Bronchial epithelial cell (primary cell): ENCODE measurements at regions not wholly inside any gene's neighbourhood (a gene's known extent, or its start where the extent isn't known, plus 50 kb on each side); places are given as distances from the start of the nearest gene placed in this dataset.

Experiments used
- DNase-seq: peaks from one replicate; pipeline ENCODE4 v3.0.0-alpha.2; 2010; ENCODE audit warnings: low read depth
- FAIRE-seq: peaks from 2 replicates; lab custom pipeline; 2011; peaks lifted over from hg19 to GRCh38; lab: Jason Lieb, UNC
- H3K27me3 ChIP-seq: 2 replicates; pipeline ENCODE4 v1.5.1; 2011; ENCODE audit warnings: low read length; ENCODE audit not compliant: control insufficient read depth, insufficient read depth
- H3K36me3 ChIP-seq: 2 replicates; pipeline ENCODE4 v1.5.1; 2011; ENCODE audit warnings: low read length; ENCODE audit not compliant: control insufficient read depth, insufficient read depth
- H3K4me3 ChIP-seq: 2 replicates; pipeline ENCODE4 v1.5.1; 2011; ENCODE audit warnings: mild to moderate bottlenecking, low read depth, low read length, control low read depth
- TF ChIP-seq, protein P1 (sequence below): IDR thresholded peaks from 2 replicates; pipeline ENCODE4 v1.5.1; 2011; ENCODE audit warnings: mild to moderate bottlenecking, moderate library complexity, low read length, control low read depth, inconsistent platforms; ENCODE audit not compliant: insufficient read depth, severe bottlenecking

DNA sequence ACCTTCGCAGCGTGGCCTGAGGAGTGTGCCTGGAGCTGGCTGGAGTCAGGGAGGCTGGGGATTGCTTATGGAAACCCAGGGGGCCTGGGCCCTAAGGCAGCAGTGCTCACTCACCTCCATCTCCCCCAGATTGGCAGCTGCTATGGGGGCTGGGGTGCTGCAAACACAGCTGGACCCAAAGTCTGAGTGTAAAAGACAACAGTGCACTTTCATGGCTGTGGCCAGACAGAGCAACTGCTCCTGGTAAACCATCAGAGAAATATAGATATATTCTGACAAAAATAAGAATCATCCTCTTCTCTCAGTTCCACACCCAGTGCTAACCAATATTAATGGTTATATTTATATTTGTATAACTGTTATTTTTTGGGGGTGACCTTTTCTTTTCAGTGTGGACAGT, 123.9 kb downstream of the TENT4A start:
- DNase-seq (no peak), FAIRE-seq (no peak)
- Histone ChIP-seq H3K27me3 (no peaks in the 10 kb centered on the region), H3K36me3 (no peaks in the 10 kb centered on the region), H3K4me3 (no peak overlapping the region)
- TF ChIP-seq, protein P1, sequence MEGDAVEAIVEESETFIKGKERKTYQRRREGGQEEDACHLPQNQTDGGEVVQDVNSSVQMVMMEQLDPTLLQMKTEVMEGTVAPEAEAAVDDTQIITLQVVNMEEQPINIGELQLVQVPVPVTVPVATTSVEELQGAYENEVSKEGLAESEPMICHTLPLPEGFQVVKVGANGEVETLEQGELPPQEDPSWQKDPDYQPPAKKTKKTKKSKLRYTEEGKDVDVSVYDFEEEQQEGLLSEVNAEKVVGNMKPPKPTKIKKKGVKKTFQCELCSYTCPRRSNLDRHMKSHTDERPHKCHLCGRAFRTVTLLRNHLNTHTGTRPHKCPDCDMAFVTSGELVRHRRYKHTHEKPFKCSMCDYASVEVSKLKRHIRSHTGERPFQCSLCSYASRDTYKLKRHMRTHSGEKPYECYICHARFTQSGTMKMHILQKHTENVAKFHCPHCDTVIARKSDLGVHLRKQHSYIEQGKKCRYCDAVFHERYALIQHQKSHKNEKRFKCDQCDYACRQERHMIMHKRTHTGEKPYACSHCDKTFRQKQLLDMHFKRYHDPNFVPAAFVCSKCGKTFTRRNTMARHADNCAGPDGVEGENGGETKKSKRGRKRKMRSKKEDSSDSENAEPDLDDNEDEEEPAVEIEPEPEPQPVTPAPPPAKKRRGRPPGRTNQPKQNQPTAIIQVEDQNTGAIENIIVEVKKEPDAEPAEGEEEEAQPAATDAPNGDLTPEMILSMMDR, result no peak

DNA sequence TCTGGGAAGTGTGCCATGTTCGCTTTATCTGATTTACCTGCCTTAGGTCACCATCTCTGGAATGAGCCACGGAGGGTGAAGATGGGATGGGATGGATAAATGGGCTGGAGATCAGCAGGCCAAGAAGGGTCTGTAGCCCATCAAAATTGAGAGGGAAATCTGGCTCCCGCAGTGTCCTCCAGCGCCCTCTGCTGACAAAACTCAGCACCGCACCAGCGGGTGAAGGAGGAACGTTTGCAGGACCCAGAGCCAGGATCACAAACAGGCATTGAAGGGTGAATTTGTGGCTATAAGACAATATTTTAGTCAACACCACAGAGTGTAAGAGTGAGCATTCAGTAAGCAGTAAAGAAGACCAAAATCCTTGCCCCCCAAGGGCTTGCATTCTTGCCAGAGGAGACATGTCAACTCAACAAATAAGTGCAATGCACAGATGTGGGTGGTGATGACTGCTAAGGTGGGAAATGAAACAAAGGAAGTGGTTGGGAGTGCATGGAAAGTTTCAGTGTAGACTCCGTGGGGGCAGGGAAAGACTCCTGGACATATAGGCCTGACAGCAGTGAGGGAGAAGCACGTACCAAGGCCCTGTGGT, 124.4 kb downstream of the TENT4A start:
- no peaks in the 10 kb centered on the region for H3K36me3 ChIP-seq
- TF ChIP-seq, protein P1, result peak; percentile 27
- FAIRE-seq (no peak), DNase-seq (no peak)
- H3K4me3 ChIP-seq, result no peak overlapping the region
- H3K27me3 ChIP-seq, result no peaks in the 10 kb centered on the region

DNA sequence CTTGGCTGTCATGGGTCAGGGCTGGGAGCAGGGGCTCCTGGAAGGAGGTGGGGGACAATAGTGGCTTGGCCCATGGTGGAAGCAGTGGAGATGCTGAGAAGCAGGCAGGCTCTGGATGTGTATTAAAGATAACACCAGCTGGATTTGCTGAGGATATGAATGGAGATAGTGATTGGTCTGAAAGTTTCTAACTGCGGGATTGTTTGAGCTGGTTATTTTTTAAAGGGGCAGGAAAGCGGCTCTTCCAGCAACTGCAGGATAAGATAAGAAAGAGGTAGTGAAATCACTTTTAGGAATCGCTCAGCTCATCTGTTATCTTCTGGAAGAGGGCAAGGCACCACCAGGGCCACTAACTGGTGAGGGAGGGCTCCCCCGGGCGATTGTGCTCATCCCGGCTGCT, 125.5 kb downstream of the TENT4A start:
- TF ChIP-seq, protein P1, result no peak
- Histone ChIP-seq H3K27me3 (no peaks in the 10 kb centered on the region), H3K36me3 (no peaks in the 10 kb centered on the region), H3K4me3 (no peak overlapping the region)
- DNase-seq, result no peak
- FAIRE-seq, result no peak

DNA sequence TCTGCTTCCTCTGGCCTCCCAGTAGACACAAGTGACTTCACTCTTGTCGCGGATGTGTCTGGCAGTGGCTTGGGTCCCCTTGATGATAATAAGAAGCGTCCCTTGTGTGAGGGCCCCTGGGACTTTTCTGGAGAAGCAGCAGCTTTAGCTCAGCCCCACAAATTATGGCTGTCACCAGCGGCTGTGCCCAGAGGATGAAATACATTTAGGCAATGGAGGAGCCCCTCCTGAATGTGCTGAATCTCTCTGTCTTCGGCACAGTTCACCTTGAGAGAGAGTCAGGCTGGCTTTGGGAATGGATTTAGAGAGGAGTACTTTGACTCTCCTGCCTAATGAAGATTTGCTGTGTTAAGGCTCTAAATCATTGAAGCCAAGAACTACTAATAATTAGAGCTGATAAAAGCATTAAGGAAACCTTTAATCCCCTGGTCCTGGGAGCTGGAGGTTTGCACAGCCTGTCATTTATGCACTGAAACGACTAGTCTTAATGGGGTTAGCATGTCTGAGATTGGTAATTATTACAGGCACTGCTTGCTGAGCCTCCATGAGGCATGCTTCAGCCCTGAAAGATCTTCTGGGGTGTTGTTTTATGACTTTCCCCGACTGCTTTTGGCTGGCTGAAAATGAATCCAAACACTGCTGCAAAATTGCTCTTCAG, 127.0 kb downstream of the TENT4A start:
- TF ChIP-seq, protein P1, result no peak
- H3K4me3 ChIP-seq, result no peak overlapping the region
- DNase-seq (no peak), FAIRE-seq (no peak)
- no peaks in the 10 kb centered on the region for H3K36me3 ChIP-seq
- no peaks in the 10 kb centered on the region for H3K27me3 ChIP-seq

DNA sequence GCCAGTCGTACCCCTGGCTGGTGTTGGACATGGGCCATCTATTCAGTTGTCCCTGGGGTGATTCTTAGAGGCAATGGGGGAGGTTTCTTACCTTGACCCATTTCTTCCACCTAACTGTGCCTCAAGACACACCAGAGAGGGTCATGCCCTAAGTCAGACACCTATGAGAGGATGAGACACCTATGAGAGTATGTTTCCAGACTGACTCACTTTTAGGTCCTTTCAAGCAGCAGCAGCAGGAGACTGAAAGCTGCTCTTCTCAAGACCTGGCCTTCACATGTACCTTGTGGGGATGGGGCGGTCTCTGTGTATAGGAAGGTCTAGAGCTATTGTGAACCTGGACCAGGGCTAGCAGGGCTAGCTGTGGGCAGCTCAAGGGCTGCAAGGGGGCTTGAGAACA, 130.1 kb downstream of the TENT4A start:
- TF ChIP-seq, protein P1, result no peak
- FAIRE-seq (no peak), DNase-seq (no peak)
- Histone ChIP-seq H3K4me3 (no peak overlapping the region), H3K36me3 (no peaks in the 10 kb centered on the region), H3K27me3 (no peaks in the 10 kb centered on the region)

DNA sequence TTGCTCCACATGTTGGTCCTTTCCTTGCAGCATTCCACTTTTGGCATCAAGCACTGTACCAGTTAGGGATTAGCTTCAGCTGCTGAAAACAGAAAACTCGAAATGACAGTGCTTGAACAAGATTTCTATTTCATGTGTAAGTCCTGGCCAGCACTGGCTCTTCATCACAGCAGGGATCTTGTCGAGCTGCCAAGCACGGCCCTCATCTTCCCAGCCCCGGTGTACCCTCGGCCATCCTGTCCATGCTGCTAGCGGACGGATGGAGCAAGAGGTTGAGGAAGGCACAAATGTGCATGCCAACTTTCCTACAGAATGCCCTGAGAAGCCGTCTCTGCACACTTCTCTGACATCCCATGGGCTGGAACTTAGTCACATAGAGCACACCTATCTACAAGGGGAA, 130.6 kb downstream of the TENT4A start:
- TF ChIP-seq, protein P1, result no peak
- FAIRE-seq (no peak), DNase-seq (no peak)
- H3K4me3 ChIP-seq, result no peak overlapping the region
- no peaks in the 10 kb centered on the region for H3K36me3 ChIP-seq
- H3K27me3 ChIP-seq, result no peaks in the 10 kb centered on the region
